ENCODE measurements at regions not wholly inside any gene's neighbourhood (a gene's known extent, or its start where the extent isn't known, plus 50 kb on each side); places are given as distances from the start of the nearest gene placed in this dataset.

- TF ChIP-seq REST (IDR thresholded peaks at IDR 0.05; ENCODE audit: borderline replicate concordance) = no peak
- no peak for TF ChIP-seq REST (CRISPR knock-in tag; IDR thresholded peaks at IDR 0.05; ENCODE audit: low read depth)
- TF ChIP-seq ZNF77 (CRISPR knock-in tag; IDR thresholded peaks at IDR 0.05) = no peak
- TF ChIP-seq HOXB6 (CRISPR knock-in tag; IDR thresholded peaks at IDR 0.05; ENCODE audit: borderline replicate concordance) = no peak
- no peak for TF ChIP-seq MEIS2 (IDR thresholded peaks at IDR 0.05; ENCODE audit: partially characterized antibody)
Measured at GRCh38 chrX:20459410-20460350, 193.0 kb upstream of the RPS6KA3 start (continued).

Data from K562 (cell line).